H1 (cell line): ENCODE measurements at regions not wholly inside any gene's neighbourhood (a gene's known extent, or its start where the extent isn't known, plus 50 kb on each side); places are given as distances from the start of the nearest gene placed in this dataset.
"Not testable (repeated sequence)": the region's sequence is repeated elsewhere in the genome, so short reads cannot be mapped to it uniquely, and the experiment has no call there.

Source experiments
- CTCF ChIA-PET: fragments of 300-600 bp; sonication (Branson Sonifier 250); formaldehyde crosslinking; loops from one replicate; lab custom pipeline; 2021; ENCODE audit not compliant: partially characterized antibody; lab: Charles Lee
- POLR2A ChIA-PET: fragments of 300-600 bp; sonication (Branson Sonifier 250); formaldehyde crosslinking; loops from one replicate; lab custom pipeline; 2021; ENCODE audit warnings: inconsistent platforms; ENCODE audit not compliant: partially characterized antibody; lab: Charles Lee
- DNase-seq, 2 experiments: peaks; one replicate each; pipeline versions ENCODE4 v3.0.0 to v3.0.0-alpha.2; 2010 to 2022; ENCODE audit warnings: low spot score in 2 of 2, low read depth in 1 of 2, mixed read lengths in 1 of 2
- FAIRE-seq: peaks from 2 replicates; lab custom pipeline; 2011; peaks lifted over from hg19 to GRCh38; lab: Jason Lieb, UNC
- H2AFZ ChIP-seq: 2 replicates; pipeline ENCODE4 v1.8.1; 2012; ENCODE audit warnings: low read length, inconsistent platforms
- H2AK5ac ChIP-seq: 2 replicates; pipeline ENCODE4 v1.6.1; 2013; ENCODE audit warnings: low read depth, low read length
- H2BK120ac ChIP-seq: replicated peaks from 2 replicates; pipeline ENCODE3; 2013; ENCODE audit warnings: low read depth, low read length, inconsistent platforms
- H2BK12ac ChIP-seq: 2 replicates; pipeline ENCODE4 v1.6.1; 2013; ENCODE audit warnings: low read depth, low read length
- H2BK15ac ChIP-seq: 2 replicates; pipeline ENCODE4 v1.6.1; 2013; ENCODE audit warnings: low read length
- H2BK20ac ChIP-seq: 2 replicates; pipeline ENCODE4 v1.6.1; 2013; ENCODE audit warnings: low read length
- H2BK5ac ChIP-seq: 2 replicates; pipeline ENCODE4 v1.6.1; 2013; ENCODE audit warnings: low read depth, low read length
- H3K14ac ChIP-seq: 2 replicates; pipeline ENCODE4 v1.6.1; 2013; ENCODE audit warnings: inconsistent platforms; ENCODE audit not compliant: insufficient read length
- H3K18ac ChIP-seq: 2 replicates; pipeline ENCODE4 v1.6.1; 2013; ENCODE audit warnings: low read length; ENCODE audit errors: extremely low read depth
- H3K23ac ChIP-seq: 2 replicates; pipeline ENCODE4 v1.6.1; 2013; ENCODE audit warnings: inconsistent platforms; ENCODE audit not compliant: insufficient read length
- H3K23me2 ChIP-seq: 2 replicates; pipeline ENCODE4 v1.6.1; 2013; ENCODE audit warnings: low read depth, low read length
- H3K27ac ChIP-seq: 2 replicates; pipeline ENCODE4 v1.6.1; 2011; ENCODE audit warnings: low read depth, low read length, inconsistent platforms
- H3K27me3 ChIP-seq, 4 experiments: replicated peaks in 1 of 4; 1 replicate in 1 of 4; 2 replicates in 3 of 4; pipeline versions ENCODE4 v1.6.1 to v1.8.1; 2011 to 2013; ENCODE audit warnings: low read length in 3 of 4, mild to moderate bottlenecking in 3 of 4, inconsistent platforms in 2 of 4, mixed read lengths in 2 of 4, moderate library complexity in 1 of 4; ENCODE audit not compliant: control insufficient read depth in 3 of 4, insufficient read depth in 3 of 4; ENCODE audit errors: extremely low read depth in 1 of 4
- H3K36me3 ChIP-seq, 4 experiments: 2 replicates each; pipeline versions ENCODE4 v1.6.1 to v1.8.1; 2011 to 2013; ENCODE audit warnings: mild to moderate bottlenecking in 4 of 4, low read length in 3 of 4, moderate library complexity in 2 of 4, control low read depth in 1 of 4, inconsistent platforms in 1 of 4; ENCODE audit not compliant: insufficient read depth in 4 of 4, control insufficient read depth in 2 of 4
- H3K4ac ChIP-seq: replicated peaks from 2 replicates; pipeline ENCODE3; 2013; ENCODE audit warnings: low read length, low read depth, mixed read lengths, inconsistent platforms; ENCODE audit not compliant: insufficient read length
- H3K4me1 ChIP-seq, 4 experiments: replicated peaks in 1 of 4; 1 replicate in 1 of 4; 2 replicates in 3 of 4; pipeline versions ENCODE4 v1.6.1 to v1.8.1; 2011 to 2013; ENCODE audit warnings: low read length in 3 of 4, inconsistent platforms in 2 of 4, mixed read lengths in 1 of 4; ENCODE audit not compliant: insufficient read depth in 4 of 4, control insufficient read depth in 3 of 4
- H3K4me2 ChIP-seq, 2 experiments: 2 replicates each; pipeline versions ENCODE4 v1.6.1 to v1.8.1; 2011 to 2013; ENCODE audit warnings: low read depth in 2 of 2, low read length in 2 of 2, control low read depth in 1 of 2, inconsistent platforms in 1 of 2, mild to moderate bottlenecking in 1 of 2; ENCODE audit not compliant: insufficient read depth in 1 of 2
- H3K4me3 ChIP-seq, 4 experiments: fragments of 200-600, 300-600 bp in 1 of 4; sonication (generic), shearing (Covaris generic), sonication (Bioruptor Twin) in 1 of 4; 2 replicates each; pipeline versions ENCODE4 v1.5.1 to v1.8.1; 2011 to 2016; ENCODE audit warnings: low read length in 4 of 4, low read depth in 3 of 4, control low read depth in 2 of 4, inconsistent platforms in 2 of 4, mild to moderate bottlenecking in 2 of 4, mixed read lengths in 1 of 4, moderate library complexity in 1 of 4; ENCODE audit not compliant: insufficient read depth in 2 of 4; ENCODE audit errors: extremely low read depth in 1 of 4
- H3K56ac ChIP-seq: replicated peaks from 2 replicates; pipeline ENCODE3; 2013; ENCODE audit warnings: low read depth, mild to moderate bottlenecking, mixed read lengths, low read length, inconsistent platforms; ENCODE audit not compliant: insufficient read length
- H3K79me1 ChIP-seq: 2 replicates; pipeline ENCODE4 v1.6.1; 2013; ENCODE audit warnings: low read depth, low read length, control low read depth
- H3K79me2 ChIP-seq, 2 experiments: 2 replicates each; pipeline versions ENCODE4 v1.6.1 to v1.8.1; 2012 to 2013; ENCODE audit warnings: low read length in 2 of 2, mild to moderate bottlenecking in 2 of 2, inconsistent platforms in 1 of 2; ENCODE audit not compliant: insufficient read depth in 2 of 2, control insufficient read depth in 1 of 2
- H3K9ac ChIP-seq, 4 experiments: replicated peaks in 1 of 4; 1 replicate in 1 of 4; 2 replicates in 3 of 4; pipeline versions ENCODE4 v1.6.1 to v1.8.1; 2011 to 2013; ENCODE audit warnings: low read depth in 3 of 4, low read length in 3 of 4, control low read depth in 2 of 4, mild to moderate bottlenecking in 2 of 4, moderate library complexity in 2 of 4, inconsistent platforms in 1 of 4; ENCODE audit errors: extremely low read depth in 1 of 4
- H3K9me3 ChIP-seq, 2 experiments: 2 replicates each; pipeline versions ENCODE4 v1.6.1 to v1.8.1; 2012 to 2013; ENCODE audit warnings: mild to moderate bottlenecking in 2 of 2, moderate library complexity in 2 of 2, control low read depth in 1 of 2, inconsistent platforms in 1 of 2, low read depth in 1 of 2, low read length in 1 of 2, mixed read lengths in 1 of 2; ENCODE audit not compliant: insufficient read depth in 2 of 2
- H4K20me1 ChIP-seq, 2 experiments: replicated peaks in 1 of 2; 2 replicates each; pipeline versions ENCODE3 to v1.8.1; 2011 to 2013; ENCODE audit warnings: inconsistent platforms in 2 of 2, low read length in 2 of 2, mild to moderate bottlenecking in 1 of 2; ENCODE audit not compliant: insufficient read depth in 2 of 2, control insufficient read depth in 1 of 2
- H4K5ac ChIP-seq: 2 replicates; pipeline ENCODE4 v1.6.1; 2013; ENCODE audit warnings: low read length, low read depth, mixed read lengths, inconsistent platforms; ENCODE audit not compliant: insufficient read length
- H4K8ac ChIP-seq: 2 replicates; pipeline ENCODE4 v1.8.0; 2013; ENCODE audit warnings: mild to moderate bottlenecking, moderate library complexity, low read length, inconsistent platforms; ENCODE audit not compliant: insufficient read depth; ENCODE audit errors: extremely low read depth
- H4K91ac ChIP-seq: replicated peaks from 2 replicates; pipeline ENCODE3; 2013; ENCODE audit warnings: low read length, mixed read lengths, inconsistent platforms; ENCODE audit not compliant: insufficient read length
- WGBS, 2 experiments: shearing (Covaris generic) in 1 of 2; methylation state at CpG; one replicate each; pipeline versions ENCODE4 v1.1.6 to v1.1.7; 2013 to 2015; ENCODE audit warnings: low lambda C conversion rate in 2 of 2, mixed read lengths in 2 of 2, inconsistent platforms in 1 of 2, low coverage in 1 of 2, missing lambda C conversion rate in 1 of 2; ENCODE audit not compliant: insufficient replicate concordance in 2 of 2, insufficient coverage in 1 of 2, insufficient read length in 1 of 2; ENCODE audit errors: extremely low coverage in 1 of 2, missing lambda C conversion rate in 1 of 2; 5-methylcytosine and 5-hydroxymethylcytosine counted together

- H3K4me3 ChIP-seq, H3K14ac ChIP-seq, H4K5ac ChIP-seq, H3K79me1 ChIP-seq, H3K27ac ChIP-seq, H4K8ac ChIP-seq, H2BK15ac ChIP-seq, H3K56ac ChIP-seq, H3K9ac ChIP-seq, H2AK5ac ChIP-seq, H2AFZ ChIP-seq, H3K79me2 ChIP-seq, H3K27me3 ChIP-seq, H3K36me3 ChIP-seq, H3K4me2 ChIP-seq, H3K23ac ChIP-seq, H2BK5ac ChIP-seq, H3K18ac ChIP-seq, H4K20me1 ChIP-seq, H3K4ac ChIP-seq, H2BK20ac ChIP-seq, H2BK120ac ChIP-seq, FAIRE-seq, DNase-seq, H2BK12ac ChIP-seq, CTCF ChIA-PET, H3K4me1 ChIP-seq, H4K91ac ChIP-seq, H3K23me2 ChIP-seq, POLR2A ChIA-PET: not testable (repeated sequence)
- 88% methylated on average over 3 of the region's 3 CpGs; no CpG with 5 or more reads in 1 of the 2 experiments for WGBS, 2 experiments
- peaks cover 28 to 53% of the 10 kb centered on the region in 2 experiments for H3K9me3 ChIP-seq
These were observed 159.6 kb downstream of the GLRX3 start for GRCh38 chr10:130295761-130296160.
